ENCODE measurements at regions not wholly inside any gene's neighbourhood (a gene's known extent, or its start where the extent isn't known, plus 50 kb on each side); places are given as distances from the start of the nearest gene placed in this dataset.

- H2AFZ ChIP-seq, result no peak overlapping the region
- H3K4me3 ChIP-seq, result no peak overlapping the region
- no peak overlapping the region for H3K27ac Mint-ChIP-seq
- no peak overlapping the region for H3K27ac ChIP-seq (ENCODE audit: low read depth)
- no peak overlapping the region for H3K4me2 ChIP-seq
- no peaks in the 10 kb centered on the region for H3K36me3 Mint-ChIP-seq (ENCODE audit: low read depth)
- ATAC-seq, result no peak
- H3K79me2 ChIP-seq (replicated peaks; ENCODE audit: insufficient read depth), result no peaks in the 10 kb centered on the region
- H3F3A ChIP-seq (replicated peaks; ENCODE audit: low read depth), result no peaks in the 10 kb centered on the region
- no peaks in the 10 kb centered on the region for H3K27me3 ChIP-seq (ENCODE audit: insufficient read depth)
- no peak for TF ChIP-seq NANOG (IDR thresholded peaks at IDR 0.05; ENCODE audit: borderline replicate concordance)
- TF ChIP-seq ZNF114 (CRISPR knock-in tag; IDR thresholded peaks at IDR 0.05), result no peak
- no peaks in the 10 kb centered on the region for H3K9me3 Mint-ChIP-seq
- H3K4me1 ChIP-seq (ENCODE audit: insufficient read depth), result no peaks in the 10 kb centered on the region
- H3K4me3 Mint-ChIP-seq, result no peak overlapping the region
- no peaks in the 10 kb centered on the region for H4K20me1 ChIP-seq (replicated peaks; ENCODE audit: insufficient read depth)
- peaks cover 3% of the 10 kb centered on the region for H3K27me3 Mint-ChIP-seq (ENCODE audit: insufficient read depth, low read depth, poor library complexity)
- no peak for DNase-seq (ENCODE audit: low spot score)
- 0 out of 2 replicates have a peak, but pooled peaks cover 4% of the 10 kb centered on the region for H3K9me2 ChIP-seq (ENCODE audit: insufficient read depth)
- H3K36me3 ChIP-seq (ENCODE audit: insufficient read depth), result no peaks in the 10 kb centered on the region
- H3K4me1 Mint-ChIP-seq, result no peaks in the 10 kb centered on the region; the same call in 2 of the 3 replicates
Observed at GRCh38 chr21:28801906-28802305, 190.8 kb downstream of the LTN1 start.

- Mint-ChIP-seq H3K4me1 (peaks cover under 1% of the 10 kb centered on the region; the same call in 2 of the 3 replicates), H3K4me3 (no peak overlapping the region), H3K27ac (no peak overlapping the region), H3K27me3 (ENCODE audit: insufficient read depth, low read depth, poor library complexity) (peaks cover 3% of the 10 kb centered on the region), H3K9me3 (no peaks in the 10 kb centered on the region), H3K36me3 (ENCODE audit: low read depth) (no peaks in the 10 kb centered on the region)
- Histone ChIP-seq H3K9me2 (ENCODE audit: insufficient read depth) (0 out of 2 replicates have a peak, but pooled peaks cover 4% of the 10 kb centered on the region), H3K4me2 (no peak overlapping the region), H3K27ac (ENCODE audit: low read depth) (no peak overlapping the region), H3K36me3 (ENCODE audit: insufficient read depth) (no peaks in the 10 kb centered on the region), H3K79me2 (replicated peaks; ENCODE audit: insufficient read depth) (no peaks in the 10 kb centered on the region), H3K4me1 (ENCODE audit: insufficient read depth) (no peaks in the 10 kb centered on the region), H3K4me3 (no peak overlapping the region), H4K20me1 (replicated peaks; ENCODE audit: insufficient read depth) (no peaks in the 10 kb centered on the region), H3F3A (replicated peaks; ENCODE audit: low read depth) (no peaks in the 10 kb centered on the region), H2AFZ (no peak overlapping the region), H3K27me3 (ENCODE audit: insufficient read depth) (no peaks in the 10 kb centered on the region)
- DNase-seq (ENCODE audit: low spot score) (no peak), ATAC-seq (no peak)
- TF ChIP-seq STAT1 (IDR thresholded peaks at IDR 0.05; ENCODE audit: unreplicated experiment) (no peak), ETS1 (IDR thresholded peaks at IDR 0.05) (no peak), REST (IDR thresholded peaks at IDR 0.05; ENCODE audit: unreplicated experiment) (no peak), EZH2 (IDR thresholded peaks at IDR 0.05; ENCODE audit: low read depth, unreplicated experiment) (no peak), EZH2phosphoT487 (IDR thresholded peaks at IDR 0.05; ENCODE audit: unreplicated experiment) (no peak), ZNF331 (CRISPR knock-in tag; IDR thresholded peaks at IDR 0.05; ENCODE audit: low read depth) (no peak)
Observed at GRCh38 chr21:28799926-28800325, 192.8 kb downstream of the LTN1 start.

Data from GM23338 (cell line).